Dendritic cell treated with granulocyte-macrophage colony-stimulating factor and Interleukin-4, amounts not matched to agents 40 ng/mL and 50 ng/mL, for 4 days (primary cell): ENCODE measurements at regions not wholly inside any gene's neighbourhood (a gene's known extent, or its start where the extent isn't known, plus 50 kb on each side); places are given as distances from the start of the nearest gene placed in this dataset.
"Not testable (repeated sequence)": the region's sequence is repeated elsewhere in the genome, so short reads cannot be mapped to it uniquely, and the experiment has no call there.

Experiments
- H3K27ac Mint-ChIP-seq: one replicate; pipeline ENCODE4 v1.8.0; 2022; ENCODE audit warnings: mild to moderate bottlenecking, mixed read lengths
- H3K27me3 Mint-ChIP-seq: one replicate; pipeline ENCODE4 v1.8.0; 2022; ENCODE audit warnings: mild to moderate bottlenecking, mixed read lengths
- H3K36me3 Mint-ChIP-seq: one replicate; pipeline ENCODE4 v1.8.0; 2022; ENCODE audit warnings: low read depth, mixed read lengths
- H3K4me1 Mint-ChIP-seq: one replicate; pipeline ENCODE4 v1.8.0; 2022; ENCODE audit warnings: low read depth, mixed read lengths
- H3K4me3 Mint-ChIP-seq: one replicate; pipeline ENCODE4 v1.8.0; 2022; ENCODE audit warnings: mild to moderate bottlenecking, moderate library complexity, mixed read lengths
- H3K9me3 Mint-ChIP-seq: one replicate; pipeline ENCODE4 v1.8.0; 2022; ENCODE audit warnings: mixed read lengths
- intact Hi-C: fragments of 100-400 bp; cut with micrococcal nuclease; formaldehyde crosslinking; loops from one replicate; pipeline ENCODE4 v1.15.0; 2022

- H3K4me1 Mint-ChIP-seq: no peaks in the 10 kb centered on the region
- H3K27ac Mint-ChIP-seq: no peak overlapping the region
- no peaks in the 10 kb centered on the region for H3K27me3 Mint-ChIP-seq
- H3K9me3 Mint-ChIP-seq: peaks cover 11% of the 10 kb centered on the region
- H3K4me3 Mint-ChIP-seq: no peak overlapping the region
- H3K36me3 Mint-ChIP-seq: no peaks in the 10 kb centered on the region
- intact Hi-C loops: no loop called here
Observed at GRCh38 chrX:750263-750662, 119.7 kb downstream of the SHOX start.

GRCh38 chrX:747176-747575 is 116.6 kb downstream of the SHOX start:
- no peak overlapping the region for H3K27ac Mint-ChIP-seq
- H3K36me3 Mint-ChIP-seq: no peaks in the 10 kb centered on the region
- peaks cover 36% of the 10 kb centered on the region for H3K9me3 Mint-ChIP-seq
- H3K4me1 Mint-ChIP-seq: no peaks in the 10 kb centered on the region
- intact Hi-C loops: no loop called here
- H3K27me3 Mint-ChIP-seq: no peaks in the 10 kb centered on the region
- no peak overlapping the region for H3K4me3 Mint-ChIP-seq

- no peaks in the 10 kb centered on the region for H3K36me3 Mint-ChIP-seq
- no peak overlapping the region for H3K4me3 Mint-ChIP-seq
- intact Hi-C loops: no loop called here
- no peaks in the 10 kb centered on the region for H3K27me3 Mint-ChIP-seq
- peaks cover 29% of the 10 kb centered on the region for H3K9me3 Mint-ChIP-seq
- no peaks in the 10 kb centered on the region for H3K4me1 Mint-ChIP-seq
- H3K27ac Mint-ChIP-seq: no peak overlapping the region
Observed at GRCh38 chrX:739611-740010, 109.0 kb downstream of the SHOX start.

- H3K36me3 Mint-ChIP-seq, H3K9me3 Mint-ChIP-seq, H3K27ac Mint-ChIP-seq, intact Hi-C loops, H3K4me3 Mint-ChIP-seq, H3K27me3 Mint-ChIP-seq, H3K4me1 Mint-ChIP-seq: not testable (repeated sequence)
Observed at GRCh38 chrX:737021-737420, 106.4 kb downstream of the SHOX start.

DNA sequence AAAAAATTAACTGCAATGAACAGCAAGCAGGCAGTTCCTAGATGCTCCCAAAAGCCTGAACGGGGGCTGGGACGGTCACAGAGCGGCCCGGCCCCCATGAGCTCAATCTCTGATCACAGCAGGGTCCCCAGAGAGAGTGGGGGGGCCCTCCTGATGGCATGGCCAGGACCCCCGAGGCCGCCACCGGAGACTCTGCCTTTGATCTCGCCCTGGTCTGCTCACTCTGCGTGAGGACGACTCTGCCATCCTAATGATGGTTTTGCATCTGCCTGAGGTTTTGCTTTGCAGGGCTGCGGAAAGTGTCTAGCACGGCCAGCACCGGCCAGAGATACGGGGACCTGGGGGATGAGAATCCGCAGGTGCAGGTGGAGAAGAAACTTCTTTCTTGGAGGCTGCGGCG is 103.8 kb downstream of the SHOX start:
- intact Hi-C loops: no loop called here
- Mint-ChIP-seq H3K4me3 (no peak overlapping the region), H3K27ac (no peak overlapping the region), H3K27me3 (no peaks in the 10 kb centered on the region), H3K36me3 (no peaks in the 10 kb centered on the region), H3K4me1 (no peaks in the 10 kb centered on the region), H3K9me3 (no peaks in the 10 kb centered on the region)

DNA sequence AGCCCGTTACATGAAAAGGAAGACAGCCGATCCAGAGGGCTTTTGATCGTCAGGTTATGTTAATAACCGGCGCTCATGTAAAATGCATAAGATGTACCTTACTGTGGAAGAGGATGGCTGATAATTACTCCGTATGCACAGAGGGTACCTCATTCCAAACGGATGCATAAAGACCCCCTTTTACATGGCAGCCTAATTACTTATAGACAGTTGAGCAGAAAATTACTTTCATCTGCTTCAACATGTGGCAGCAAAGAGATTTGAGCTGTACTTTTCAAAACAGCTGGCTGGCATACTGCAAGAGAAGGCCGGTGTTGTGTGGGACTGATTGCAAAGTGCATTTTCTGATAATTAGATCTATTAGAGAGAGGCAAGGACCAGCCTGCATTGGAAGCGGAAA is 103.4 kb downstream of the SHOX start:
- Mint-ChIP-seq H3K27ac (no peak overlapping the region), H3K4me3 (no peak overlapping the region), H3K36me3 (no peaks in the 10 kb centered on the region), H3K9me3 (no peaks in the 10 kb centered on the region), H3K27me3 (no peaks in the 10 kb centered on the region), H3K4me1 (no peaks in the 10 kb centered on the region)
- intact Hi-C loops: no loop called here

DNA sequence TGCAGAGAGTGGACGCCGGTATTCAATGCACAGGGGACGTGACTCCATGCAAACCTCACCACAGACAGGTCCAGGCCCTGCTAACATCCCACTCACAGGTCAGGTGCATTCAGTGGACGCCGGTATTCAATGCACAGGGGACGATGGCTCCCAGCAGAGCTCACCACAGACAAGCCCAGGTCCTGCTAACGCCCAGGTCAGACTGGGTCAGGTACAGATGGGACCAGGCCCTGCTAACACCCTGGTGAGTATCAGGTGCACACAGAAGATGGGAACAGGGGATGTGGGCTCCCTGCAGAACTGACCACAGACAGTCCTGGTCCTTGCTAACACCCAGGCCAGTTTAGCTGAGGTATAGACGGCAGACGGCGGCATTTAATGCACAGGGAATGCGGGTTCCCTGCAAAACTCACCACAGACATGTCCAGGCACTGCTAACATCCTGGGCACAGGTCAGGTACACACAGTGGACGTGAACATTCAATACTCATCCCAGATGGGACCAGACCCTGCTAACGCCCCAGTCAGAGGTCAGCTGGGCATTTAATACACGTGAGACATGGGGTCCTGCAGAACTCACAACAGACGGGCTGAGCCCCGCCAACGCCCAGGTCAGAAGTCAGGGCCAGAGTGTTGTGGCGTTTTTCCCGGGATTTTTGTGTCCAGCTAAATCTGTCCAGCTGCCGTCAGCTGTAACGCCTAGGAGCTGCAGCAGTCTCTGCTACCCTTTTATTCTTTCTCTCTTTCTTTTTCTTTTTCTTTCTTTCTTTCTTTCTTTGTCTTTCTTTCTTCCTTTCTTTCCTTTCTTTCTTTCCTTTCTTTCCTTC is 99.2 kb downstream of the SHOX start:
- intact Hi-C loops: no loop called here
- H3K27me3 Mint-ChIP-seq: no peaks in the 10 kb centered on the region
- peaks cover 2% of the 10 kb centered on the region for H3K9me3 Mint-ChIP-seq
- H3K4me1 Mint-ChIP-seq: no peaks in the 10 kb centered on the region
- no peak overlapping the region for H3K27ac Mint-ChIP-seq
- H3K4me3 Mint-ChIP-seq: no peak overlapping the region
- no peaks in the 10 kb centered on the region for H3K36me3 Mint-ChIP-seq

GRCh38 chrX:729101-729500 is 98.5 kb downstream of the SHOX start:
- H3K4me1 Mint-ChIP-seq, H3K9me3 Mint-ChIP-seq, H3K27ac Mint-ChIP-seq, H3K27me3 Mint-ChIP-seq, intact Hi-C loops, H3K36me3 Mint-ChIP-seq, H3K4me3 Mint-ChIP-seq: not testable (repeated sequence)

- H3K27me3 Mint-ChIP-seq, H3K27ac Mint-ChIP-seq, H3K36me3 Mint-ChIP-seq, H3K4me3 Mint-ChIP-seq, H3K4me1 Mint-ChIP-seq, intact Hi-C loops: not testable (repeated sequence)
- H3K9me3 Mint-ChIP-seq: peaks cover 14% of the 10 kb centered on the region
Observed at GRCh38 chrX:728639-729038, 98.0 kb downstream of the SHOX start.

DNA sequence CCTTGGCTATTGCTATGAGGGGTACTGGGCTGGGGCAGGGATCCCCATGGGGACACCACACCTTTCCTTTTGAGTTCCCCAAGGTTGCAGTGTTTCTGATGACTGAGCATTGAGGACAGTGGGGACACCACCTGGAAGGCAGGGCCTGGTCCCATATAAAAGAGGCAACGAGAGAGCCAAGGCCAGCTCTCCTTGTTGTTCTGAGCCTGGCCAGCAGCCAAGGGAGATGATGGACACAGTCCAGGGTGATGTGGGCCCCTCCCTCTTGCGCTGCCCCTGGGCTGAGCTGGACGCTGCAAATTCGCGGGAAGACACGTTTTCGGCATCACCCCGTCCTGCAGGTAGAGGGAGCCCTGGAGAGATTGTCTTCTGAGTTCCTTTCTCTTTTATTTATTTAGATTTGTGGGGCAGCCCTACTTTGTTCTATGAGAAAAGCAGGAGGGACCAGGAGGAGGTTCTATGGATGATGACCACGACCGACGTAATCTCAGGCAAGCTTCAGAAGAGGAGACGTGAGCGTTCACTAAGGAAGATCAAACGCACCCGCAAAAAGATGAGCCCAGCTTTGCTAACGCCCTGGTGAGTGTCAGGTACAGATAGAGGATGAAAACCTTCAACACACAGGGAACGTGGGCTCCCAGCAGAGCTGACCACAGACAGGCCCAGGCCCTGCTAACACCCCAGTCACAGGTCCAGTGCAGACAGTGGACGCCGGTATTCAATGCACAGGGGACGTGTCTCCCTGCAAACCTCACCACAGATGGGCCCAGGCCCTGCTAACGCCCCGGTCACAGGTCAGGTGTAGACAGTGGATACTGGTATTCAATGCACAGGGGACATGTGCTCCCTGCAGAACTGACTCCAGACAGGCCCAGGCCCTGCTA is 97.4 kb downstream of the SHOX start:
- Mint-ChIP-seq H3K36me3 (no peaks in the 10 kb centered on the region), H3K9me3 (peaks cover 19% of the 10 kb centered on the region), H3K27me3 (no peaks in the 10 kb centered on the region), H3K4me1 (no peaks in the 10 kb centered on the region), H3K4me3 (no peak overlapping the region), H3K27ac (no peak overlapping the region)
- intact Hi-C loops: no loop called here

GRCh38 chrX:725971-726370 is 95.4 kb downstream of the SHOX start:
- H3K4me3 Mint-ChIP-seq: no peak overlapping the region
- peaks cover 19% of the 10 kb centered on the region for H3K9me3 Mint-ChIP-seq
- no peaks in the 10 kb centered on the region for H3K4me1 Mint-ChIP-seq
- no peaks in the 10 kb centered on the region for H3K27me3 Mint-ChIP-seq
- H3K27ac Mint-ChIP-seq: no peak overlapping the region
- no peaks in the 10 kb centered on the region for H3K36me3 Mint-ChIP-seq
- intact Hi-C loops: no loop called here

GRCh38 chrX:724256-724655 is 93.7 kb downstream of the SHOX start:
- Mint-ChIP-seq H3K27ac (no peak overlapping the region), H3K4me1 (no peaks in the 10 kb centered on the region), H3K4me3 (no peak overlapping the region), H3K9me3 (peaks cover 19% of the 10 kb centered on the region), H3K36me3 (no peaks in the 10 kb centered on the region), H3K27me3 (no peaks in the 10 kb centered on the region)
- intact Hi-C loops: no loop called here

- intact Hi-C loops: no loop called here
- Mint-ChIP-seq H3K4me3 (no peak overlapping the region), H3K9me3 (peaks cover 19% of the 10 kb centered on the region), H3K27ac (no peak overlapping the region), H3K4me1 (no peaks in the 10 kb centered on the region), H3K36me3 (no peaks in the 10 kb centered on the region), H3K27me3 (no peaks in the 10 kb centered on the region)
Observed at GRCh38 chrX:723781-724180, 93.2 kb downstream of the SHOX start.

DNA sequence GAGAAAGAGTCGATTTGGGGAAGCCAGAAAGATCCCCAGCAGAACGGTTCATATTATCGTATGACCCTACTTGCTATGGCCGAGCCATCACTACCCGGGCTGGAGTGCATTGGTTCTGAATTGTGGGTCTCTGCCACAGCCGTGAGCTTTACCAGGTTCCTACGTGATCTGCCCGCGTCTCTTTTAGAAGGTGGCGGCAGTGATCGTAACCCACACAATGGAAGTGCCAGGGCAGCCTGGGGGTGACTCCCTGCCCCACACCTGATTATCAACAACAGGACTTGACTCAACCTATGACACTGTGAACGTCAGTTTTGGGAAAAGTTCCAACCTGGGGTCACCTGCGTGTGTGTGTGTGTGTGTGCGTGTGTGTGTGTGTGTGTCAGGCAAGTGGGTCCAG is 90.8 kb downstream of the SHOX start:
- intact Hi-C loops: no loop called here
- no peaks in the 10 kb centered on the region for H3K36me3 Mint-ChIP-seq
- H3K4me1 Mint-ChIP-seq: no peaks in the 10 kb centered on the region
- H3K27ac Mint-ChIP-seq: no peak overlapping the region
- peaks cover 30% of the 10 kb centered on the region for H3K9me3 Mint-ChIP-seq
- H3K4me3 Mint-ChIP-seq: no peak overlapping the region
- no peaks in the 10 kb centered on the region for H3K27me3 Mint-ChIP-seq
